NCI-H128 (cell line): ENCODE measurements at regions not wholly inside any gene's neighbourhood (a gene's known extent, or its start where the extent isn't known, plus 50 kb on each side); places are given as distances from the start of the nearest gene placed in this dataset.

Source experiments
- DNase-seq: peaks from one replicate; lab custom pipeline; 2025; ENCODE audit not compliant: unreplicated experiment; lab: John Stamatoyannopoulos, UW

GRCh38 chr12:94059394-94060368 lies 88.7 kb upstream of the PLXNC1 start:
- no peak for DNase-seq

- DNase-seq: no peak
These were observed 86.2 kb upstream of the PLXNC1 start for GRCh38 chr12:94062194-94062593.

DNA sequence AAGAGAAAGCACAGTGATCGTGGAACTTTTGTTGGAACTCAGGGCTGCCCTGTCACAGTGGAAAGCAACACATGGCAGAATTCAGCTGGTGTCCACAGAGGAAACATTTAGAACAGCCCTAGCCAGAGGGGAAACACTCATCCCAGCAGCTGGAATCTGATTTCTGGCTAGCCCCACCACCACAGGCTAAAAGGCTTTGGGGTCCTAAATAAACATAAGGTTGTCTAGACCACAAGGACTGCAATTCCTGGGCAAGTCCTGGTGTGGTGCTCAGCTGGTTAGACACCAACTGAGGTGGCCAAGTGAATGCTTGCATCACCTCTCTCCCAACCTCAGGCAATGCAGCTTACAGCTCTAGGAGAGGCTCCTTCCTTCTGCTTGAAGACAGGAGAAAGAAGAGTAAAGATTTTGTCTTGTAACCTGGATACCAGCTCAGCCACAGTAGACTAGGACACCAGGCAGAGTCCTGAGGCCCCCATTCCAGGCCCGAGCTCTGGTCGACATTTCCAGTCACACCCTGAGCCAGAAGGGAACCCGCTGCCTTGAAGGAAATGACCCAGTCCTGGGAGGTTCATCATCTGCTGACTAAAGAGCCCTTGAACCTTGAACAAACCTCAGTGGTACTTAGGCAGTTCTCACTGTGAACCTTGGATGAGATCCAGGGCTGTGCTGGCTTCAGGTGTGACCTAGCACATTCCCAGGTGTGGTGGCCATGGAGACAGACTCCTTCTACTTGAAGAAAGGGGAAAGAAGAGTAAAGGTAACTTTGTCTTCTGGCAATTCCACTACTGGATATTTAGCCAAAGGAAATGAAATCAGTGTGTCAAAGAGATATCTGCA lies 85.4 kb upstream of the PLXNC1 start:
- DNase-seq: no peak

GRCh38 chr12:94070520-94070919 lies 77.9 kb upstream of the PLXNC1 start:
- DNase-seq: no peak

DNA sequence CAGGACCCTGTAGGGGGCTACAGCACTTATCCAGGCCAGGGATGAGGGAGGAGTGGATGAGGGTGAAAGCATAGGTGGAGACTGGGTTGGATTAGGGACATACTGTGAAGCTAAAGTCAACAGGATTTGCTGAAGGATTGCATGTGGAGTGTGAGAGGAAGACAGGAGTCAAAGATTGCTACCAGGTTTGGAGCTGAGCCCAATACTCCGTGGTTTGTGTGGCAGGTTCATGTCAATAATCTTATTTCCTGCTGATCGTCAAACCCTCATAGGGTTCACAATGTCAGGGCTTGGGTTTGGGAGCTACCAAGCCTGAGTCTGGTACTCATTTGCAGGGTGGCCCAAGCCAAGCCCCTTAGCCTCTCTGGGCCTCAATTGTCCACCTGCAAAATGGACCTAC lies 77.1 kb upstream of the PLXNC1 start:
- no peak for DNase-seq

- no peak for DNase-seq
These were observed 74.8 kb upstream of the PLXNC1 start for GRCh38 chr12:94073441-94074051.

DNA sequence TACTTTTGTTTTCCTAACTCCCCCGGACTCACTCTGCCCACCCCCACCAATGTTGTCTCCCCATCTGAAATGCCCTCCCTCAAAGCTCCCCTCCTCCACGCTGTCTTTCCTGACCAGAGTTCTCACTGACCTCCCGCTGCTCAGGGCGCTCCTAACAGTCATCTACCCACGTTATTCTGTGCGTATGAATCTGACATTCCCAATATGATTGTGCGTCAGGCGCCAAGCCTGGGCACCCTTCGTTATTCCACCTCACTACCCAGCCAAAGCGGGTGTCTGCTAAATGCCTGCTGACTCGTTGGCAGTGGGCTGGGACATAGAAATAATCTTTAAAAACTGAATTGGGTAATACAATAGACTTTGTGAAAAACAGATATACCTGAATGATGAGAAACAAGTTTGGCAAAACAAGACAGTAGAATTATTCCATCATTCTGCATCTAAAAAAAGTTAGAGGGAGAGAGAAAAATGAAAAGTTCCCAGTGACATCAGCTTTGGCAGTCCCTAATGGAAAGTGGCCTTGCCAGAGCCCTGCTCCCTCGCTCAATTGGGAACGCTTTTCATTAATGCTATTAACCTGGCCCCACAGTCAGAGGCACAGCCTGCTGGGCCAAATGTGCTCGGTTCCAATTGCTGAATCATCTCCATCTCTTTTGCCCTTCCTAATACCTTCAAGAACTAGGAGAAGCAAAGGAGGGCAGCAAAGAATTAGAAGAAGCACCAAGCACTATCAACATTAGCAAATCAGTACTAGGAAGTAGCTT lies 74.0 kb upstream of the PLXNC1 start:
- DNase-seq: no peak

GRCh38 chr12:94074980-94075629 lies 73.3 kb upstream of the PLXNC1 start:
- DNase-seq: no peak

- no peak for DNase-seq
These were observed 71.2 kb upstream of the PLXNC1 start for GRCh38 chr12:94077209-94077608.

DNA sequence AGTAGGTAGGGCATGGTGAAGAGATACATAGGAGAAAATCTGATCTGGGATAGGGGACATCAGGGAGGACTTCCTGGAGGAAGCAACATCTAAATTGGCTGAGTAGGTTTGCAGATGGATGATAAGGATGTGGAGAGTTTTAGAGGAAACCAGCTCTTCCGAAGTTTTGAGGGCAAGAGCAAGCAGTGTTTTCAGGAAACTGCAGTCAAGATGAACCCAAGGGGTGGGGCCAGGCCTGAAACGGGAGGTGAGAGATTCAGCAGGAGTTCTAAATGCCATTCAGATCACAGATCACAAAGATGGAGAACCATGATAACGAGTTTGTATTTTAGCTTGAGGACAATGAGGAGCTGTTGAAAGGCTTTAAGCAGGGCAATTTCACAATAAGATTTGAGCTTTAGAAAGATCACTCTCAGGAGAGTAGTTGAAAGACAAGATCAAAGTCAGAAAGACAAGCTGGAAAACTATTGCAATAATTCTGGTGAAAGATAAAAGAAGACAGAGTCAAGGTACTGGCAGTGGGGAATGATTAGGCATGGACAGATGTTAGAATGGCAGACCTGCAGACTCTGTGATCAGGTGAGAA lies 70.1 kb upstream of the PLXNC1 start:
- DNase-seq: no peak

DNA sequence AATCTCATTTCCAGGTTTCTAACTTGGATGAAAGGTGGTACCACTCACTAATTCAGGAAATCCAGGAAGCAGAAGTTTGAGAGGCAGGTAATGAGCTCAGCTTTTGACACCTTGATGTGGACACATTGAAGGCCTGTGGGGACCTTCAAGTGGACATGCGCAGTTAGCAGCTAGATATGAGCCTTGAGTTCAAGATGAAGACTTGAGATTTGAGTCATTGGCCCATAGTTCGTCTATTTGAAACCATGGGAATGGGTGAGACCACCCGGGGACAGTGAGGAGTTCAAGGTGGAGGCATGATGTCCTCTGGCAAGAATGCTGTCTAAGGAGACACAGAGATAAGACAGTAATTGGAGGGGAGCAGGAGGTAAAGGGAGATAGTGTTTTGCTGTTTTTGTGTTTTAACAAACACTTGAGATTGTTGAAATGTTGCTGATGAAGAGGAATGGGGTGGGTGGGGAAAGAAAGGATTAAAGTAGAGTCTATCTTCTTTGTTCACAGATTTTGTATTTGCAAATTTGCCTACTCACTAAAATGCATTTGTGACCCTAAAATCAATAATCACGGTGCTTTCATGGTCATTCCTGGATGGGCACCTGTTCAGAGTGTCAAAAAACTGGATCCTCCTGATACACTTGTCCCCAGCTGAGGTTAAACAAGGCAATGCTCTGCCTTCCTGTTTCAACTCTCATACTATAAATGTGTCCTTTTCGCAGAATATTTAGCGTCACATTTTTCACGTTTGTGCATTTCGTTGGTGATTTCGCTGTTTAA lies 69.5 kb upstream of the PLXNC1 start:
- DNase-seq: no peak

DNA sequence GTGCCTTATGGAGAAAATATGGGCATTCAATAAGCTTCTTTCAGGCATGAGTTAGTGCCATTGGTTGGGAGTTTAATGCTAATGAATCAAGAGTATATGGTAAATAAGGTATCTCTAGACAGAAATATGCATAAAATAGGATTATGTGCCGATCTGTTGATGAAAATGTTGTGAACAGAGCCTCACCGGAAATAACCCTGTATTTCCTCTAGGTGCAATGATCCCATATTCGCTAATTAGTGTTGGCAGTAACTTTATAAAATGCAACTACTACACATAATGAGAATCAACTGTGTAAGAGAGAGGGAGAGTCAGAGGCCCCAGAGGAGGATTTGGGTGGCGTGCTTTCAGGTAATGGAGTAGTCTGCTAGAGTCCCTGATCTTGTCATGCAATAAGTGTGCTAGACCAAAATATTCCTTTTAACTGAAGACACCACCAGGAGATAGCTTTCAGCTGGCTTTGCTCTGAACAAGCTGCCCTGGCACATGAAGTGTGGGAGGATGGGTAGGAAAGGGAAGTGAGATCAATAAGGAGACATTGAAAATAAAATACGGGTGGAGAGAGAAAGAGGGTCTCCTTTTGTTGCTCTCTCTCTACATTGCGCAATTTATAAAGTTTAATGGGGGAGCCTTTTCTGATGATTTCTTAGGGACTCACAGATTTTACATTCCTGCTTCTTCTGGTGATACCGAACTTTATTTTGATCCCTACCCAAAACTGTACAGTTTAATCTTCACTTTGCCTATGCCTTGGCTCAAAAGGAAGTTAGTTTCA lies 68.6 kb upstream of the PLXNC1 start:
- no peak for DNase-seq

GRCh38 chr12:94080341-94081009 lies 67.9 kb upstream of the PLXNC1 start:
- DNase-seq: no peak

- DNase-seq: no peak
These were observed 65.7 kb upstream of the PLXNC1 start for GRCh38 chr12:94082690-94083089.

GRCh38 chr12:94089891-94090290 lies 58.5 kb upstream of the PLXNC1 start:
- no peak for DNase-seq

DNA sequence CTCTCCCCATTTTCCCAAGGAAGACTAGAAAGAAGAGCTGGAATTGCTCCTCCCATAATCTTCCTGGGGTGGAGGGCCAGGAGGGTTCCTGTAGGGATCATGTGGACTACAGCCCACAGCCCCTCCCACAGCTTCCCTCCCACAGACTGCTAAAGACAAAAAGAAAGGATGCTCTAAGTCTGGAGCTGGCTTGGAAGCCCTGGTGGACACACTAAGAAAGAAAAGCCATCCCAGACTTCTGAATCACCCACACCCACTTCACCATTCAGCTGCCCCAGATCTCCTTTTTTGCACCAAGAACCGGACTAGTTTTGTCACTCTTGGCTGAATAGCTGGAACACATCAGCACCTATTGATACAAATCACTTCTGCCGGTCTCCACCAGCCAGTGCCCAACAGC lies 56.8 kb upstream of the PLXNC1 start:
- no peak for DNase-seq

GRCh38 chr12:94092516-94093241 lies 55.7 kb upstream of the PLXNC1 start:
- DNase-seq: no peak
